AG10803 (cell line): ENCODE measurements at regions not wholly inside any gene's neighbourhood (a gene's known extent, or its start where the extent isn't known, plus 50 kb on each side); places are given as distances from the start of the nearest gene placed in this dataset.
A peak's percentile ranks its signal among the peaks of the same experiment; 100 is the strongest.

ENCODE experiments used
- DNase-seq: peaks from one replicate; pipeline ENCODE4 v3.0.0; 2010; ENCODE audit warnings: low read depth
- H3K4me3 ChIP-seq: 2 replicates; pipeline ENCODE4 v1.5.1; 2011; ENCODE audit warnings: mild to moderate bottlenecking, low read length, control low read depth
- TF ChIP-seq, protein P1 (sequence below): conservative IDR thresholded peaks from 2 replicates; pipeline ENCODE4 v1.5.1; 2011; ENCODE audit warnings: mild to moderate bottlenecking, low read length, control low read depth, inconsistent platforms

DNA sequence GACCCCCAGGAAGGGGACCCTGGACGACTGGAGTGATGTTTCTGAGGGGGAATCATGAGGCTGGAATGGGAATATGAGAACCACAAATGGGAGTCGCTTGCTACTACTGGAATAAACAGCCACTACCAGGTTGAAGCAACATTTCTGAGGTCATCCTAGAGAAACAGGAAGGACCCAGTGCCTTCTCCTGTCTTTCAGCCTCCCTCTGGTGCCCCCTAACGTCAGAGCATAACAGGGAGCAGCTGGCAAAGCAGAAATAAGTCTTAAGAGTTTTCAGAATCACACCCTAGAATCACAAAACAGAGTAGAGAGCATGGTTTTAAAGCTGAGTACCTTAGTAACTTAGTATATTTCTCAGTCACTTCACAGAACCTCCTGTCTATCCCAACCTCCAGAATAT, 347.8 kb upstream of the PITX2 start:
- H3K4me3 ChIP-seq: no peak overlapping the region
- peak; percentile 37 for DNase-seq
- TF ChIP-seq, protein P1, sequence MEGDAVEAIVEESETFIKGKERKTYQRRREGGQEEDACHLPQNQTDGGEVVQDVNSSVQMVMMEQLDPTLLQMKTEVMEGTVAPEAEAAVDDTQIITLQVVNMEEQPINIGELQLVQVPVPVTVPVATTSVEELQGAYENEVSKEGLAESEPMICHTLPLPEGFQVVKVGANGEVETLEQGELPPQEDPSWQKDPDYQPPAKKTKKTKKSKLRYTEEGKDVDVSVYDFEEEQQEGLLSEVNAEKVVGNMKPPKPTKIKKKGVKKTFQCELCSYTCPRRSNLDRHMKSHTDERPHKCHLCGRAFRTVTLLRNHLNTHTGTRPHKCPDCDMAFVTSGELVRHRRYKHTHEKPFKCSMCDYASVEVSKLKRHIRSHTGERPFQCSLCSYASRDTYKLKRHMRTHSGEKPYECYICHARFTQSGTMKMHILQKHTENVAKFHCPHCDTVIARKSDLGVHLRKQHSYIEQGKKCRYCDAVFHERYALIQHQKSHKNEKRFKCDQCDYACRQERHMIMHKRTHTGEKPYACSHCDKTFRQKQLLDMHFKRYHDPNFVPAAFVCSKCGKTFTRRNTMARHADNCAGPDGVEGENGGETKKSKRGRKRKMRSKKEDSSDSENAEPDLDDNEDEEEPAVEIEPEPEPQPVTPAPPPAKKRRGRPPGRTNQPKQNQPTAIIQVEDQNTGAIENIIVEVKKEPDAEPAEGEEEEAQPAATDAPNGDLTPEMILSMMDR: peak; percentile 56

DNA sequence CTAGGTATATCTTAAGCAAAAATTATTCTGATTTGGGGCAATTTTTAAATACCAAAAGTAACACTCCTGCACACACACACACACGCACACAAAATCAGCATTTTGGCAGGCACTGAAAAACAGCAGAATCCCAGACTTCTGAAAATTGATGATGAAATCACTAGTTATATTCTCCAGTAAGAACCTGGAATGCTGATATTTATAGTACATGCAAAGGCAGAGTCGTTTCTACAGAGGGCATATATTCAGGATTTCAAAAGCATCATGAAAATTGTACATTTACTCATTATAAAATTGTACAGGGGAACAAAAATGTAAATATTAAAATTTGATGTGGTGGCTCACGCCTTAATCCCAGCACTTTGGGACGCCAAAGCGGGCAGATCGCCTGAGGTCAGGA, 352.5 kb upstream of the PITX2 start:
- TF ChIP-seq, protein P1: no peak
- DNase-seq: peak; percentile 39
- no peak overlapping the region for H3K4me3 ChIP-seq

DNA sequence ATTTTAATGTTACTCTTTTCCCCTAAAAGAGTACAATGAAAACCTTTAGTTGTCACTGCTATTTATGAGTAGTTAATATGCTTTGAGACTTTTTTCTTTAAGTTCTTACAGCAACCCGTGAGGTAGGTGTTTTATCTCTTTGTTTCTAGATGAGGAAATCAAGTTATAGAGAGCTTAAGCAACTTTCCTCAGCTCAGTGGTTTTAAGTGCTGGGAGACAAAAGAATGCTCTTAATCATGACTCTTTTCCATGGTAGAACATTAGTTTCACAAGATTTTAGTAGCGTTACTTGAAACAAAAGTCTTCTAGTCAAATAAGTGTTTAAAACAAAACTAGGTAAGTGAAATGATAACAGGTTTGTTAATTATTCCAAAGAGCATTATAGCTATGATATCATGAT, 354.7 kb upstream of the PITX2 start:
- peak; percentile 46 for DNase-seq
- no peak overlapping the region for H3K4me3 ChIP-seq
- TF ChIP-seq, protein P1: no peak

DNA sequence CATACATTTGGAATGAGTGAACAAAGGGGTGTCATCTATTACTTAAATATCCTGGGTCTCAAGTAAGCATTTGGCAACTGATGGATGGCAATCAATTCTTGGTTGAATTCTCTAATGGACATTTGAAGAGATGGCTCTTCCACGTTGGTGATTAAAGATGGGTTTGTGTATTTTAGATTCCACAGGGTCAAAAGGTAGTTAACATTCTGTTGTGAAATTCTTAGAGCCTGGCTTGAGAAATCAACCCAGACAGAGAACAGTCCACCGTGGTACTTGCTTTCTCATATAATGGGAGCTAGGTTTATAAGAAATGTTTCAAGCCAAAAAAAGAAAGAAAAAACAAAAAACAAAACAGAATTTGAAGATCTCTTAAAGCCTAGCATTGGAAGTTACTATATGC, 355.9 kb upstream of the PITX2 start:
- DNase-seq: no peak
- H3K4me3 ChIP-seq: no peak overlapping the region
- TF ChIP-seq, protein P1: no peak

DNA sequence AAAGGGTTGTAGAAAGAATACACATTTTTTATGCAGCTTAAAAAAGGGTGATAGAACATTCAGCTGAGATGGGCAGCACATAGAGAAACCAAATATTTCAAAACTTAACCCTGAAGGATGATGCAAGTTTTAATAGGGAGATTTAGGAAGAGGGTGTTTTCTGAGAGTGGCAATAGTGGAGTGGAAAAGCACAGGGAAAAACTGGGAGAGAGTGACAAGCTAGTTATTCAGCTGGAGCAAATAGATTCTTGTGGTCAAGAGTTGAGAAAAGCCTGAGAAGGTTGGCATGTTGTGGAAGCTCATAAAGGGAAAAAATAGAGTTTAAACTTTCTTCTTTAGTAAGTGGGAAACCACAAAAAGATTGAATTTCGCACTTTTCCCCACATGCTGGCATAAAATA, 359.6 kb upstream of the PITX2 start:
- DNase-seq: peak; percentile 80
- no peak overlapping the region for H3K4me3 ChIP-seq
- TF ChIP-seq, protein P1: no peak

DNA sequence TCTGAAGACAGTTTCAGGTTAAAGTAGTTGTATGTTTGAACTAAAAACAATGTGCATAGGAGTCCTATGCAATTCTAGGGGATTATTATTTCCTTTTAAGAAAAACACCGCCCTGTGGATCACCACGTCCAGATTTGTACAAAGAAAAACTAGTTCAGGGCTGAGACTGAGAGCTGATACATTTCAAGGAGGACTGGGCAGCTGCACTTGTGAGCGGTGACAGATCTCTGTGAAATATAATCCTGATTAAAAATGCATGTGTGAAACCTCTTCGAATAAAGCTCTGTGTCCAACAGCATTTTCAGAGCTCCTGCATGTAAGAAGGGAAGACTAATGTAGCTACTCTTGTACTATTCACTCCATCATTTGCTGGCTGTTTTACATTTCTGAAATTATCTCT, 365.8 kb upstream of the PITX2 start:
- TF ChIP-seq, protein P1: no peak

DNA sequence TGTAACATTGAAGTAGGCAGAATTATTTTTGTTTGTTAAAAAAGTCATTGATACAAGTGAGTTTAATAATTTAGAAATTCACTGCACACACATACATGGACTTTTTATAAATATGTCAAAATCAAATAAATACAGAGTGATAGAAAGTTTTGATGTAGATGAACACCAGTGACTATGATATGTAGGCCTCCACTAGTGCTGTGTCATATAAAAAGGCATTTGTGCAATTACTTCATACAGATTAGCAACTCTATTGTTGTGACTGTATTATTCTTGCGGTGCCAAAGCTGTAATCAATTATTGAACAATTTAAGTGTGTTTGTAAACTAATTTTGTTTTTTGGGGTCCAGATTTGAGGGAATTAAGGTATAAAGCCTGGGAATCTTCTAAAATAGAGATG, 366.2 kb upstream of the PITX2 start:
- TF ChIP-seq, protein P1: no peak
- no peak overlapping the region for H3K4me3 ChIP-seq
- peak; percentile 3 for DNase-seq

More for the DNA sequence above, 365.8 kb upstream of the PITX2 start:
- H3K4me3 ChIP-seq: no peak overlapping the region
- no peak for DNase-seq
